Trophoblast cell (in vitro differentiated cells and primary cell): ENCODE measurements at regions not wholly inside any gene's neighbourhood (a gene's known extent, or its start where the extent isn't known, plus 50 kb on each side); places are given as distances from the start of the nearest gene placed in this dataset.

Experiments
- DNase-seq, 2 donors: peaks; one replicate each; pipeline ENCODE4 v3.0.0-alpha.2; 2016
- H2AFZ ChIP-seq: 2 replicates; pipeline ENCODE4 v1.6.1; 2013; ENCODE audit warnings: low read length, moderate library complexity, mild to moderate bottlenecking; ENCODE audit not compliant: insufficient read depth, poor library complexity
- H2AK5ac ChIP-seq: 2 replicates; pipeline ENCODE4 v1.6.1; 2013; ENCODE audit warnings: mild to moderate bottlenecking, low read length
- H2BK120ac ChIP-seq: 2 replicates; pipeline ENCODE4 v1.6.1; 2013; ENCODE audit warnings: low read length, mild to moderate bottlenecking, moderate library complexity; ENCODE audit not compliant: insufficient read depth, poor library complexity
- H2BK12ac ChIP-seq: 2 replicates; pipeline ENCODE4 v1.6.1; 2013; ENCODE audit warnings: mild to moderate bottlenecking, low read length, moderate library complexity
- H2BK5ac ChIP-seq: 2 replicates; pipeline ENCODE4 v1.6.1; 2013; ENCODE audit warnings: low read length, low read depth, moderate library complexity, mild to moderate bottlenecking; ENCODE audit not compliant: poor library complexity
- H3K14ac ChIP-seq: 2 replicates; pipeline ENCODE4 v1.6.1; 2013; ENCODE audit warnings: mild to moderate bottlenecking, low read length
- H3K18ac ChIP-seq: 2 replicates; pipeline ENCODE4 v1.6.1; 2013; ENCODE audit warnings: mild to moderate bottlenecking, low read length
- H3K23ac ChIP-seq: 2 replicates; pipeline ENCODE4 v1.6.1; 2013; ENCODE audit warnings: low read length
- H3K27ac ChIP-seq: 2 replicates; pipeline ENCODE4 v1.5.1; 2013; ENCODE audit warnings: low read depth, mild to moderate bottlenecking, inconsistent platforms, low read length, moderate library complexity
- H3K27me3 ChIP-seq: 2 replicates; pipeline ENCODE4 v1.6.1; 2013; ENCODE audit warnings: inconsistent platforms, mild to moderate bottlenecking, low read length, moderate library complexity; ENCODE audit not compliant: insufficient read depth
- H3K36me3 ChIP-seq, 2 experiments: 1 replicate in 1 of 2; 2 replicates in 1 of 2; pipeline ENCODE4 v1.6.1; 2013; ENCODE audit warnings: low read length in 2 of 2, mild to moderate bottlenecking in 2 of 2, moderate library complexity in 1 of 2; ENCODE audit not compliant: insufficient read depth in 2 of 2, control insufficient read depth in 1 of 2
- H3K4ac ChIP-seq: 2 replicates; pipeline ENCODE4 v1.6.1; 2013; ENCODE audit warnings: low read depth, mild to moderate bottlenecking, low read length, moderate library complexity
- H3K4me1 ChIP-seq, 2 experiments: 1 replicate in 1 of 2; 2 replicates in 1 of 2; pipeline ENCODE4 v1.6.1; 2013; ENCODE audit warnings: low read length in 2 of 2, mild to moderate bottlenecking in 2 of 2, moderate library complexity in 1 of 2; ENCODE audit not compliant: insufficient read depth in 2 of 2, control insufficient read depth in 1 of 2
- H3K4me2 ChIP-seq: 2 replicates; pipeline ENCODE4 v1.6.1; 2013; ENCODE audit warnings: inconsistent platforms, mild to moderate bottlenecking, low read length, moderate library complexity
- H3K4me3 ChIP-seq: 2 replicates; pipeline ENCODE4 v1.5.1; 2013; ENCODE audit warnings: mild to moderate bottlenecking, low read depth, low read length, inconsistent platforms
- H3K79me1 ChIP-seq: one replicate; pipeline ENCODE4 v1.6.1; 2013; ENCODE audit warnings: low read length
- H3K79me2 ChIP-seq: 2 replicates; pipeline ENCODE4 v1.6.1; 2013; ENCODE audit warnings: low read length, mild to moderate bottlenecking; ENCODE audit not compliant: control insufficient read depth, insufficient read depth, poor library complexity
- H3K9ac ChIP-seq: 2 replicates; pipeline ENCODE4 v1.6.1; 2013; ENCODE audit warnings: mild to moderate bottlenecking, low read length
- H3K9me3 ChIP-seq: 2 replicates; pipeline ENCODE4 v1.6.1; 2013; ENCODE audit warnings: low read depth, mild to moderate bottlenecking, control low read depth, inconsistent platforms, low read length; ENCODE audit not compliant: insufficient read depth
- H4K12ac ChIP-seq: 2 replicates; pipeline ENCODE4 v1.6.1; 2013; ENCODE audit warnings: low read depth, mild to moderate bottlenecking, low read length, moderate library complexity
- H4K8ac ChIP-seq: 2 replicates; pipeline ENCODE4 v1.6.1; 2013; ENCODE audit warnings: low read depth, mild to moderate bottlenecking, low read length, moderate library complexity
- H4K91ac ChIP-seq: one replicate; pipeline ENCODE4 v1.6.1; 2013; ENCODE audit warnings: low read depth, mild to moderate bottlenecking, low read length, moderate library complexity
- WGBS: extraction: QIAGEN DNeasy Blood & Tissue Kit; methylation state at CpG from one replicate; pipeline ENCODE4 v1.1.7; 2013; ENCODE audit warnings: missing lambda C conversion rate; ENCODE audit not compliant: insufficient read length, insufficient coverage; ENCODE audit errors: extremely low coverage; 5-methylcytosine and 5-hydroxymethylcytosine counted together

- no peaks in the 10 kb centered on the region for H3K36me3 ChIP-seq
- no peak overlapping the region for H2BK12ac ChIP-seq
- no peak overlapping the region for H2BK120ac ChIP-seq
- no peak overlapping the region for H3K4me3 ChIP-seq
- no peaks in the 10 kb centered on the region for H3K79me1 ChIP-seq
- no peak overlapping the region for H2BK5ac ChIP-seq
- H3K9ac ChIP-seq, result no peak overlapping the region
- WGBS, result no CpG with 5 or more reads among the region's 9 CpGs
- no peak for DNase-seq
- no peaks in the 10 kb centered on the region for H3K79me2 ChIP-seq
- no peak overlapping the region for H2AK5ac ChIP-seq
- no peak overlapping the region for H3K27ac ChIP-seq
- H3K27me3 ChIP-seq, result no peaks in the 10 kb centered on the region
- no peak overlapping the region for H4K12ac ChIP-seq
- H3K4me1 ChIP-seq, result no peaks in the 10 kb centered on the region
- H3K14ac ChIP-seq, result no peak overlapping the region
- H3K23ac ChIP-seq, result no peak overlapping the region
- H4K8ac ChIP-seq, result no peak overlapping the region
- H3K9me3 ChIP-seq, result no peaks in the 10 kb centered on the region
- H3K18ac ChIP-seq, result no peak overlapping the region
- H4K91ac ChIP-seq, result no peak overlapping the region
- no peak overlapping the region for H3K4me2 ChIP-seq
- H3K4ac ChIP-seq, result no peak overlapping the region
- H2AFZ ChIP-seq, result no peak overlapping the region
These were observed 82.1 kb upstream of the CCL1 start for GRCh38 chr17:34445101-34445500.

DNA sequence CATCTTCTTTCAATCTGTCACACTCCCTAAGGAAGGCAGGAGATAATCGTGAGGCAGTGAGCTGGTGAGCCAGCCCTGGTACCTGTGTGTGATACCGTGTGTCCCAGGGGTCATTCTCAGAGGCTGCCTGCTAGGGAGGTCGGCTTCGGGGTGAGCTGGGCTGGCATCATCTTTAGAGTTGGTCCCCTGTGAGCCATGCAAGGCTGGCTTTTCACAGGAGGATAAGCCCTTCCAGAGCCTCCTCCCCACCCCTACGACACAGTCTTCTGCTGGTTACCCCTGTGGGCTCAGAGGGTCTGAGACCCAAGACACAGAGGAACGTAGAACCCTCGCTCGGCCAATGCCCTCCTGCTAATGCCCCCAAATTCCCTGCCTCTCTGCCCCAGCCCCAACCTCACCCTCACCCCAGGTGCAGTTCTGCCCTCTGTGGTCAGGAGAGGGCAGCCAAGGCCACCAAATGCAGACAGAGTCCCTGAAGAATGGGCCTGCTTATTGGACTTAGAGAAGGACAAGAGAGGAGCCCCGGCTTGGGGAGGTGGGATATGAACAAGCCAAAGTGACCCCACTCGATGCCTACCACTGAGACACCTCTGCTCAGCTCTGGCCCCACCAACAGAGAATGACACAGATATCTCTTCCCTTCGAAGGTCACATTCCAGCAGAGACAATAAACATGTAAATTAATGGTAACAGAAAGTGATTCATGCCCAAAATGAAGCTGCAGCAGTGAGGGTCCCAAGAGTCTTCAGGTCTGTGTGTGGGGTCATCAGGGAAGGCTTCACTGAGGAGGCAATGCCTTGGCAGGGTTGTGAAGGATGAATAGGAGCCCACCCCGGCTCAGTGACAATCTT, 80.8 kb upstream of the CCL1 start:
- no peak overlapping the region for H3K18ac ChIP-seq
- no peak overlapping the region for H2BK5ac ChIP-seq
- peak in 1 of 2 donors; percentile 30 for DNase-seq
- no peaks in the 10 kb centered on the region for H3K36me3 ChIP-seq
- no peak overlapping the region for H3K4me3 ChIP-seq
- H2BK12ac ChIP-seq, result no peak overlapping the region
- no peaks in the 10 kb centered on the region for H3K27me3 ChIP-seq
- H3K27ac ChIP-seq, result no peak overlapping the region
- no peak overlapping the region for H2AFZ ChIP-seq
- no peak overlapping the region for H3K9ac ChIP-seq
- no peak overlapping the region for H2AK5ac ChIP-seq
- H3K79me2 ChIP-seq, result no peaks in the 10 kb centered on the region
- no peak overlapping the region for H4K12ac ChIP-seq
- no CpG with 5 or more reads among the region's 12 CpGs for WGBS
- H2BK120ac ChIP-seq, result no peak overlapping the region
- no peaks in the 10 kb centered on the region for H3K4me1 ChIP-seq
- no peak overlapping the region for H3K23ac ChIP-seq
- H4K8ac ChIP-seq, result no peak overlapping the region
- no peaks in the 10 kb centered on the region for H3K9me3 ChIP-seq
- H3K4me2 ChIP-seq, result no peak overlapping the region
- no peaks in the 10 kb centered on the region for H3K79me1 ChIP-seq
- no peak overlapping the region for H3K4ac ChIP-seq
- no peak overlapping the region for H3K14ac ChIP-seq
- H4K91ac ChIP-seq, result no peak overlapping the region

DNA sequence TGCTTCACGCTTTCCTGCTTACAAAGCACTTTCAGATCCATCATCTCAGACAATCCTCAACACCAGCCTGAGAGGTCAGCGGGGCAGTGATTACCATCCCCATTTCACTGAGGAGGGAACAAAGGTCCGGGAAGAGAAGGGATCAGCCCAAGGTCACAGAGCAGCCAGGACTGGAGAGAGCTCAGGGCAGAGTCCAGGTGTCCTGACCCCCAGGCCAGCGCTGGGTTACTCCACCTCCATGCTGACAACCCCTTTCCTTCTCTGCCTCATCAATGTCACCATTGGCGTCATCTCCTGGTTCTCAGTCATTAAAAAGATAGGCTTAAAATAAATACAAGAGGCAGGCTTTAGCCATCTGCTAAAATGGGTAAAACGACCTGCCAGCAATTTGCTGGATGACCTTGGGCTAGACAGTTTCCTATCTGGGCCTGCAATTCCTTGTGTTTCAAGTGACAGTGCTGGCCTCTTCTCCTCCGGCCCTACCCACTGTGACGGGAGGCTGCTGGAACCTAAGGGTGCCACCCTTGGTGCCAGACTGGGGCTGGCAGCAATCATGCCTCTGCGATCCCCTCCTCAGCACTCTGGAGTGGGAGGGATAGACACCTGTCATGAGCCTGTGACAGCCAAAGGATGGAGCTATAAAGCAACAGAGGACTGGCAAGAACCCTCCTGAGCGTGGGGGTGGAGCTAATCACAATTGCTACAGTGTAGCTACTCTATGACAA, 79.5 kb upstream of the CCL1 start:
- no peak overlapping the region for H2BK5ac ChIP-seq
- no CpG with 5 or more reads among the region's 10 CpGs for WGBS
- H3K18ac ChIP-seq, result no peak overlapping the region
- no peak for DNase-seq
- no peaks in the 10 kb centered on the region for H3K9me3 ChIP-seq
- no peak overlapping the region for H3K4me3 ChIP-seq
- no peak overlapping the region for H2BK12ac ChIP-seq
- H3K4ac ChIP-seq, result no peak overlapping the region
- H4K8ac ChIP-seq, result no peak overlapping the region
- no peaks in the 10 kb centered on the region for H3K79me1 ChIP-seq
- no peaks in the 10 kb centered on the region for H3K79me2 ChIP-seq
- H2AFZ ChIP-seq, result no peak overlapping the region
- no peak overlapping the region for H2BK120ac ChIP-seq
- H3K4me1 ChIP-seq, result no peaks in the 10 kb centered on the region
- H3K23ac ChIP-seq, result no peak overlapping the region
- no peak overlapping the region for H3K4me2 ChIP-seq
- H3K27me3 ChIP-seq, result no peaks in the 10 kb centered on the region
- no peak overlapping the region for H3K9ac ChIP-seq
- no peak overlapping the region for H4K12ac ChIP-seq
- no peak overlapping the region for H4K91ac ChIP-seq
- no peak overlapping the region for H3K27ac ChIP-seq
- no peak overlapping the region for H2AK5ac ChIP-seq
- no peak overlapping the region for H3K14ac ChIP-seq
- no peaks in the 10 kb centered on the region for H3K36me3 ChIP-seq

GRCh38 chr17:34437188-34437587, 74.2 kb upstream of the CCL1 start:
- no peak overlapping the region for H3K4me2 ChIP-seq
- no peak overlapping the region for H2AK5ac ChIP-seq
- H3K4me3 ChIP-seq, result no peak overlapping the region

More at GRCh38 chr17:34437188-34437587, 74.2 kb upstream of the CCL1 start:
- no CpG with 5 or more reads among the region's 8 CpGs for WGBS
- H4K12ac ChIP-seq, result no peak overlapping the region
- H3K23ac ChIP-seq, result no peak overlapping the region
- no peaks in the 10 kb centered on the region for H3K36me3 ChIP-seq
- no peaks in the 10 kb centered on the region for H3K79me2 ChIP-seq
- H3K27ac ChIP-seq, result no peak overlapping the region
- H3K9me3 ChIP-seq, result peaks cover 2% of the 10 kb centered on the region
- no peak overlapping the region for H3K4ac ChIP-seq
- DNase-seq, result no peak
- H3K9ac ChIP-seq, result no peak overlapping the region
- no peaks in the 10 kb centered on the region for H3K27me3 ChIP-seq
- H4K8ac ChIP-seq, result no peak overlapping the region
- no peak overlapping the region for H4K91ac ChIP-seq
- no peak overlapping the region for H3K14ac ChIP-seq
- H2BK5ac ChIP-seq, result no peak overlapping the region
- H2AFZ ChIP-seq, result no peak overlapping the region
- no peak overlapping the region for H2BK12ac ChIP-seq
- no peaks in the 10 kb centered on the region for H3K4me1 ChIP-seq
- no peak overlapping the region for H2BK120ac ChIP-seq
- no peaks in the 10 kb centered on the region for H3K79me1 ChIP-seq
- no peak overlapping the region for H3K18ac ChIP-seq
